Fibroblast of skin of left biceps (primary cell): ENCODE measurements at regions not wholly inside any gene's neighbourhood (a gene's known extent, or its start where the extent isn't known, plus 50 kb on each side); places are given as distances from the start of the nearest gene placed in this dataset.
"Not testable (repeated sequence)": the region's sequence is repeated elsewhere in the genome, so short reads cannot be mapped to it uniquely, and the experiment has no call there.

ENCODE experiments used
- DNase-seq, 2 experiments: peaks; one replicate each; pipeline ENCODE4 v3.0.0-alpha.2; 2013; ENCODE audit warnings: low read depth in 2 of 2

GRCh38 chr15:55126111-55126510 is 70.6 kb downstream of the RSL24D1 start:
- no peak for DNase-seq

GRCh38 chr15:55124616-55125015 is 72.1 kb downstream of the RSL24D1 start:
- DNase-seq: no peak

- no peak for DNase-seq
Observed at GRCh38 chr15:55118344-55118870, 78.3 kb downstream of the RSL24D1 start.

GRCh38 chr15:55116636-55117035 is 80.1 kb downstream of the RSL24D1 start:
- DNase-seq: no peak

- no peak for DNase-seq
Observed at GRCh38 chr15:55113736-55114135, 83.0 kb downstream of the RSL24D1 start.

GRCh38 chr15:55112706-55113105 is 84.0 kb downstream of the RSL24D1 start:
- no peak for DNase-seq

- no peak for DNase-seq
Observed at GRCh38 chr15:55110446-55110845, 86.3 kb downstream of the RSL24D1 start.

GRCh38 chr15:55108858-55109518 is 87.8 kb downstream of the RSL24D1 start:
- peak in 1 of 2 experiments; percentile 1 for DNase-seq

- DNase-seq: no peak
Observed at GRCh38 chr15:55108448-55108847, 88.3 kb downstream of the RSL24D1 start.

GRCh38 chr15:55106155-55106554 is 90.6 kb downstream of the RSL24D1 start:
- no peak for DNase-seq

- no peak for DNase-seq
Observed at GRCh38 chr15:55094136-55094535, 102.6 kb downstream of the RSL24D1 start.

GRCh38 chr15:55088207-55088606 is 108.5 kb downstream of the RSL24D1 start:
- no peak for DNase-seq

- no peak for DNase-seq
Observed at GRCh38 chr15:55084673-55085072, 112.1 kb downstream of the RSL24D1 start.

- DNase-seq: no peak
Observed at GRCh38 chr15:55084216-55084615, 112.5 kb downstream of the RSL24D1 start.

GRCh38 chr15:55077052-55077451 is 119.7 kb downstream of the RSL24D1 start:
- not testable (repeated sequence) for DNase-seq

GRCh38 chr15:55074431-55074830 is 122.3 kb downstream of the RSL24D1 start:
- DNase-seq: no peak

- DNase-seq: not testable (repeated sequence)
Observed at GRCh38 chr15:55063970-55064369, 132.8 kb downstream of the RSL24D1 start.

GRCh38 chr15:55060836-55061235 is 135.9 kb downstream of the RSL24D1 start:
- DNase-seq: no peak

- no peak for DNase-seq
Observed at GRCh38 chr15:55056500-55056899, 140.2 kb downstream of the RSL24D1 start.

GRCh38 chr15:55044162-55044561 is 152.6 kb downstream of the RSL24D1 start:
- no peak for DNase-seq

GRCh38 chr15:55037071-55037470 is 159.7 kb downstream of the RSL24D1 start:
- DNase-seq: no peak

- no peak for DNase-seq
Observed at GRCh38 chr15:55035749-55036148, 161.0 kb downstream of the RSL24D1 start.

- no peak for DNase-seq
Observed at GRCh38 chr15:55033574-55033973, 163.2 kb downstream of the RSL24D1 start.

GRCh38 chr15:55031727-55032126 is 165.0 kb downstream of the RSL24D1 start:
- no peak for DNase-seq
